ENCODE measurements at regions not wholly inside any gene's neighbourhood (a gene's known extent, or its start where the extent isn't known, plus 50 kb on each side); places are given as distances from the start of the nearest gene placed in this dataset.

GRCh38 chr5:3818624-3819023, 223.0 kb downstream of the IRX1 start:
- no peak for TF ChIP-seq CTCF (IDR thresholded peaks at IDR 0.05)
- no peak for TF ChIP-seq POLR2AphosphoS5 (IDR thresholded peaks at IDR 0.05)
- no peak for TF ChIP-seq POLR2A (IDR thresholded peaks at IDR 0.05)
- TF ChIP-seq EP300 (IDR thresholded peaks at IDR 0.05): no peak
